Heart right ventricle (tissue), 16 donors: ENCODE measurements at regions not wholly inside any gene's neighbourhood (a gene's known extent, or its start where the extent isn't known, plus 50 kb on each side); places are given as distances from the start of the nearest gene placed in this dataset.
"Not testable (repeated sequence)": the region's sequence is repeated elsewhere in the genome, so short reads cannot be mapped to it uniquely, and the experiment has no call there.

ENCODE experiments used
- ATAC-seq, 8 donors: fragments of 200-7000 bp; cut with Tn5 transposase; one replicate each; pipeline ENCODE4 v1.9.1; 2020; ENCODE audit warnings: mild to moderate bottlenecking in 8 of 8, moderate library complexity in 8 of 8, moderate number of reproducible peaks in 1 of 8
- DNase-seq, 2 donors: peaks; one replicate each; pipeline ENCODE4 v3.0.0-alpha.2; 2020
- H3K27ac ChIP-seq, 10 donors: fragments of 200-600 bp; sonication (generic) in 2 of 10; one replicate each; pipeline versions ENCODE4 v1.5.0 to v1.8.0; 2020 to 2022; ENCODE audit warnings: mild to moderate bottlenecking in 3 of 10
- H3K27me3 ChIP-seq, 7 donors: fragments of 200-600 bp; one replicate each; pipeline ENCODE4 v1.8.0; 2021 to 2022; ENCODE audit warnings: mild to moderate bottlenecking in 2 of 7
- H3K36me3 ChIP-seq, 9 donors: fragments of 200-600 bp; sonication (generic) in 1 of 9; one replicate each; pipeline versions ENCODE4 v1.5.0 to v1.8.0; 2020 to 2022; ENCODE audit warnings: mild to moderate bottlenecking in 2 of 9
- H3K4me1 ChIP-seq, 9 donors: fragments of 200-600 bp; sonication (generic) in 1 of 9; one replicate each; pipeline versions ENCODE4 v1.5.0 to v1.8.0; 2020 to 2022; ENCODE audit warnings: mild to moderate bottlenecking in 4 of 9
- H3K4me3 ChIP-seq, 10 donors: fragments of 200-600 bp; sonication (generic) in 2 of 10; one replicate each; pipeline versions ENCODE4 v1.5.0 to v1.8.0; 2020 to 2022; ENCODE audit warnings: mild to moderate bottlenecking in 7 of 10, moderate library complexity in 2 of 10
- H3K9me3 ChIP-seq, 11 donors: fragments of 200-600 bp in 10 of 11; sonication (generic) in 2 of 11; one replicate each; pipeline versions ENCODE4 v1.5.0 to v1.8.0; 2013 to 2022; ENCODE audit warnings: mild to moderate bottlenecking in 2 of 11, control low read depth in 1 of 11, moderate library complexity in 1 of 11
- WGBS, 2 donors: extraction: QIAGEN DNeasy Blood & Tissue Kit; methylation state at CpG; one replicate each; pipeline ENCODE4 v1.1.7; 2013; ENCODE audit warnings: inconsistent platforms in 1 of 2; 5-methylcytosine and 5-hydroxymethylcytosine counted together
- intact Hi-C, 10 donors: fragments of 100-400 bp; cut with DNase I; formaldehyde crosslinking; loops; one replicate each; pipeline versions ENCODE4 v1.11.1 to v1.14.2; 2022
- TF ChIP-seq, protein P1 (sequence below), 9 donors: fragments of 200-600 bp; sonication (generic) in 2 of 9; IDR thresholded peaks; one replicate each; pipeline versions ENCODE4 v1.5.0 to v1.8.0; 2021 to 2022; ENCODE audit warnings: antibody characterized with exemption in 9 of 9, mild to moderate bottlenecking in 5 of 9, moderate library complexity in 1 of 9
- donor health status: Arrhythmogenic right ventricular cardiomyopathy.
- donor health status: ischemic (EF 13 %, LVEDD 7.1; RV severe dilation, severe dysfunction).
- donor health status: healthy with polysubstance abuse.
- donor health status: DM: no; HTN: yes; CAD: no.
- donor health status: DM: no; HTN: no; CAD: no.
- donor health status: ischemic (EF 25% LVEDD 6.9; RV normal size, moderate dysfunction).
- donor health status: ischemic (EF 25% LVEDD 5.7; RV mildly dilated, moderate dysfunction).
- donor health status: healthy.
- donor health status: DM: yes; HTN: yes; CAD: no.
- donor health status: Ischemic cardiomyopathy.
- donor health status: ischemic (EF 35%, LVEDD 5.7; RV mildly dilated, moderate dysfunction).
- donor health status: nonischemic (EF 11% LVEDD 7.7; RV severe dilation, severe dysfunction).
- donor health status: DM: yes; HTN: yes; CAD: no.
- donor health status: PGD.
- donor health status: ischemic (EF 29% LVEDD 5.4; RV normal size, mild dysfunction).
- donor health status: nonischemic (EF 23%, LVEDD 6.1; RV moderate dilation, normal function).

DNA sequence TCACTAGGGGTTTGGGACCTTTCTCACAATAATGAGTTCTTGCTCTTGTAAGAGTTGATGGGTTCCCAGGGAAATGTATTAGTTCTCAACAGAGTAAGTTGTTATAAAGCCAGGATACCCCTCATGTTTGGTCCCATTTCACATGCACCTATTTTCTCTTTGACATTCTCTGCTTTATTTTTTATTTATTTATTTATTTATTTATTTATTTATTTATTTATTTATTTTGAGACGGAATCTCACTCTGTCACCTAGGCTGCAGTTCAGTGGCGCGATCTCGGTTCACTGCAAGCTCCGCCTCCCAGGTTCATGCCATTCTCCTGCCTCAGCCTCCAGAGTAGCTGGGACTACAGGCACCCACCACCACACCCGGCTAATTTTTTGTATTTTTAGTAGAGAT is 52.2 kb downstream of the ACTRT1 start:
- WGBS, 2 donors, result 89 to 90% methylated on average over 6 of the region's 6 CpGs
- H3K4me1 ChIP-seq, intact Hi-C loops, H3K27me3 ChIP-seq, DNase-seq, H3K27ac ChIP-seq, H3K4me3 ChIP-seq, H3K36me3 ChIP-seq, ATAC-seq: not testable (repeated sequence)
- peaks cover 0 to 20% (median 0%) of the 10 kb centered on the region in 11 donors for H3K9me3 ChIP-seq

DNA sequence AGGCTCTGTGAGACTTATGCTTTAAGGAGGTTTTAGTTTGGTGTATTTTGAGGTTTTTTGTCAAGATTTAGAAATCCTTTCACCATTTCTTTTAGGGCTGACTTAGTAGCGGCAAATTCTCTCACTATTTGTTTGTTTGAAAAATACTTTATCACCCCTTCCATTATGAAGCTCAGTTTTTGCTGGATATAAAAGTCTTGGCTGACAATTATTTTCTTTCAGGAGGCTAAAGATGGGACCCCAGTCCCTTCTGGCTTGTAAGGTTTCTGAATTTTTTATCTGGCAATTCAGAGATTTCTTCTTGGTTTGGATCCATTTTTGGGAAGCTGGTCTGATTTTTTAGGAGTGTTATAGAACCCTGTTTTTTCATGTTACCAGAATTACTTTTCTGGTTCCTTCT is 88.5 kb downstream of the ACTRT1 start:
- Histone ChIP-seq H3K4me1 (no peaks in the 10 kb centered on the region), H3K4me3 (no peak overlapping the region), H3K36me3 (no peaks in the 10 kb centered on the region), H3K27ac (no peak overlapping the region), H3K27me3 (no peaks in the 10 kb centered on the region), H3K9me3 (peaks cover 0 to 6% (median 0%) of the 10 kb centered on the region in 11 donors)
- DNase-seq (no peak), ATAC-seq (no peak)
- intact Hi-C loops, result loop anchor here in 1 of 10 donors (2.0 kb wide), 1 partner anchor 29 kb away; no protein-coding TSS in a partner anchor
- TF ChIP-seq, protein P1, sequence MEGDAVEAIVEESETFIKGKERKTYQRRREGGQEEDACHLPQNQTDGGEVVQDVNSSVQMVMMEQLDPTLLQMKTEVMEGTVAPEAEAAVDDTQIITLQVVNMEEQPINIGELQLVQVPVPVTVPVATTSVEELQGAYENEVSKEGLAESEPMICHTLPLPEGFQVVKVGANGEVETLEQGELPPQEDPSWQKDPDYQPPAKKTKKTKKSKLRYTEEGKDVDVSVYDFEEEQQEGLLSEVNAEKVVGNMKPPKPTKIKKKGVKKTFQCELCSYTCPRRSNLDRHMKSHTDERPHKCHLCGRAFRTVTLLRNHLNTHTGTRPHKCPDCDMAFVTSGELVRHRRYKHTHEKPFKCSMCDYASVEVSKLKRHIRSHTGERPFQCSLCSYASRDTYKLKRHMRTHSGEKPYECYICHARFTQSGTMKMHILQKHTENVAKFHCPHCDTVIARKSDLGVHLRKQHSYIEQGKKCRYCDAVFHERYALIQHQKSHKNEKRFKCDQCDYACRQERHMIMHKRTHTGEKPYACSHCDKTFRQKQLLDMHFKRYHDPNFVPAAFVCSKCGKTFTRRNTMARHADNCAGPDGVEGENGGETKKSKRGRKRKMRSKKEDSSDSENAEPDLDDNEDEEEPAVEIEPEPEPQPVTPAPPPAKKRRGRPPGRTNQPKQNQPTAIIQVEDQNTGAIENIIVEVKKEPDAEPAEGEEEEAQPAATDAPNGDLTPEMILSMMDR (IDR thresholded peaks at IDR 0.05), result no peak
- 88 to 100% methylated on average over 1 of the region's 1 CpG for WGBS, 2 donors

- TF ChIP-seq, protein P1 (IDR thresholded peaks at IDR 0.05), result no peak
- Histone ChIP-seq H3K27me3 (no peaks in the 10 kb centered on the region), H3K9me3 (no peaks in the 10 kb centered on the region), H3K4me1 (no peaks in the 10 kb centered on the region), H3K4me3 (no peak overlapping the region), H3K27ac (no peak overlapping the region), H3K36me3 (no peaks in the 10 kb centered on the region)
- intact Hi-C loops, result no loop called here
- WGBS, 2 donors, result 70 to 80% methylated on average over 2 of the region's 2 CpGs
- DNase-seq (no peak), ATAC-seq (no peak)
Measured at GRCh38 chrX:127947450-127947849, 104.8 kb downstream of the ACTRT1 start.

GRCh38 chrX:127943571-127943970 is 108.6 kb downstream of the ACTRT1 start:
- Histone ChIP-seq H3K27ac (no peak overlapping the region), H3K36me3 (no peaks in the 10 kb centered on the region), H3K4me1 (no peaks in the 10 kb centered on the region), H3K27me3 (no peaks in the 10 kb centered on the region), H3K4me3 (no peak overlapping the region), H3K9me3 (no peaks in the 10 kb centered on the region)
- WGBS, 2 donors, result 25 to 26% methylated on average over 1 of the region's 1 CpG
- DNase-seq (no peak), ATAC-seq (no peak)
- TF ChIP-seq, protein P1 (IDR thresholded peaks at IDR 0.05), result no peak
- intact Hi-C loops, result no loop called here

DNA sequence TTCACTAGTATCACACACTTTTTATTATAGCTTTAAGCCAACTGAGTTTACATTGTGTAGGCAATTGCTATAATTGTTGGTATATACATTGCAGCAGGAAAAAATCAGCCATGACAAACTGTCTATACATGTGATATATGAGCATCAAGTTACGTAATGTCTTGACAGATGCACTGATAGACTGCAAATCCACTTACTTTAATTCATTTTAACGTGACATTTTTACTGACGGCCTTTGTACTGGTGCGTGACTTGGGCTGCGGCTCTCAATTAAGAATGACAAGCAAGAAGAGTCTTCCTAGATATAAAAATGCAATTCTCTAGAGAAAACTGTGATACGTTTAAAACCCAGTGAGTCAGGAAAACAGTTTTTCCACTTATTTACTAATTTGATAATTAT is 143.8 kb downstream of the ACTRT1 start:
- H3K27ac ChIP-seq, result no peak overlapping the region
- intact Hi-C loops, result no loop called here

More for the DNA sequence above, 143.8 kb downstream of the ACTRT1 start:
- Histone ChIP-seq H3K36me3 (no peaks in the 10 kb centered on the region), H3K4me1 (no peaks in the 10 kb centered on the region), H3K9me3 (no peaks in the 10 kb centered on the region), H3K27me3 (no peaks in the 10 kb centered on the region), H3K4me3 (no peak overlapping the region)
- ATAC-seq (no peak), DNase-seq (no peak)
- 77 to 82% methylated on average over 6 of the region's 6 CpGs for WGBS, 2 donors
- TF ChIP-seq, protein P1 (IDR thresholded peaks at IDR 0.05), result no peak
